DND-41 (cell line): ENCODE measurements at regions not wholly inside any gene's neighbourhood (a gene's known extent, or its start where the extent isn't known, plus 50 kb on each side); places are given as distances from the start of the nearest gene placed in this dataset.

Experiments used
- ATAC-seq: fragments of 200-7000 bp; cut with Tn5 transposase; 3 replicates; pipeline ENCODE4 v1.9.1; 2021; ENCODE audit warnings: low read depth; ENCODE audit not compliant: insufficient read depth
- DNase-seq: peaks from one replicate; pipeline ENCODE4 v3.0.0-alpha.2; 2020
- H2AFZ ChIP-seq: 2 replicates; pipeline ENCODE4 v1.6.0; 2012; ENCODE audit warnings: low read depth, low read length
- H3K27ac ChIP-seq: 2 replicates; pipeline ENCODE4 v1.5.1; 2012; ENCODE audit warnings: low read length, inconsistent platforms
- H3K27me3 ChIP-seq: fragments of 200-600 bp; sonication (generic); 2 replicates; pipeline ENCODE4 v1.6.0; 2012; ENCODE audit warnings: low read length, mild to moderate bottlenecking, inconsistent platforms; ENCODE audit not compliant: insufficient read depth, poor library complexity
- H3K36me3 ChIP-seq: 2 replicates; pipeline ENCODE4 v1.5.1; 2012; ENCODE audit warnings: low read length, inconsistent platforms; ENCODE audit not compliant: insufficient read depth
- H3K4me1 ChIP-seq: 2 replicates; pipeline ENCODE4 v1.5.1; 2012; ENCODE audit warnings: mild to moderate bottlenecking, low read length; ENCODE audit not compliant: insufficient read depth
- H3K4me2 ChIP-seq: 2 replicates; pipeline ENCODE4 v1.6.0; 2012; ENCODE audit warnings: mild to moderate bottlenecking, moderate library complexity, low read length, inconsistent platforms; ENCODE audit not compliant: insufficient read depth
- H3K4me3 ChIP-seq, 2 experiments: fragments of 200-600 bp in 1 of 2; shearing (Covaris generic) in 1 of 2; 2 replicates each; pipeline ENCODE4 v1.5.1; 2012 to 2016; ENCODE audit warnings: inconsistent platforms in 2 of 2, low read length in 2 of 2, mild to moderate bottlenecking in 2 of 2, low read depth in 1 of 2, moderate library complexity in 1 of 2
- H3K79me2 ChIP-seq: 2 replicates; pipeline ENCODE4 v1.6.0; 2012; ENCODE audit warnings: low read length, inconsistent platforms; ENCODE audit not compliant: insufficient read depth
- H3K9ac ChIP-seq: 2 replicates; pipeline ENCODE4 v1.6.0; 2012; ENCODE audit warnings: low read depth, mild to moderate bottlenecking, inconsistent platforms, low read length, moderate library complexity
- H3K9me3 ChIP-seq: 2 replicates; pipeline ENCODE4 v1.5.1; 2012; ENCODE audit warnings: low read length, moderate library complexity, mild to moderate bottlenecking, inconsistent platforms; ENCODE audit not compliant: insufficient read depth, severe bottlenecking
- H4K20me1 ChIP-seq: 2 replicates; pipeline ENCODE4 v1.6.0; 2012; ENCODE audit warnings: low read length; ENCODE audit not compliant: insufficient read depth
- EZH2 ChIP-seq: IDR thresholded peaks from 3 replicates; pipeline ENCODE4 v1.6.1; 2012; ENCODE audit warnings: borderline replicate concordance, low read depth, mild to moderate bottlenecking, moderate library complexity, low read length, inconsistent platforms; ENCODE audit not compliant: severe bottlenecking
- TF ChIP-seq, protein P1 (sequence below): IDR thresholded peaks from 2 replicates; pipeline ENCODE4 v1.5.1; 2012; ENCODE audit warnings: borderline replicate concordance, low read length, moderate library complexity, mild to moderate bottlenecking; ENCODE audit not compliant: poor library complexity, severe bottlenecking; ENCODE audit errors: extremely low read depth

DNA sequence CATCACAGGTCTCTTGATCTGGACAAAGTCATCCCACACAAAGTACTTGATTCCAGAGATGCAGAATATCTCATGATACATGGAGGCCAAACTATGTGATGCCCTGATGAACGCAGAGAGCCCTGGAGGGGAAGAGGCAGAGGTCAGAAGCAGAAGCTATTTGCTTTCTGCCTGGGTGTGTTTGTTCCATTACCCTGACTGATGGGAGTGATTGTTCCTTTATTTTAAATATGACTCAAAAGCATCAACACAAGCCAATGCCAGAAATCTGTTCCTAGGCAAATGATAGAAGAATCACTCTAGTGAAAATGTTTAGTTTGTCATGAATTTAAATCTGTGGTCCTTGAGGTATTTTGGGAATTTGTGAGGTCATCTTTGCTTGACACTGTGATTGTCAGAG lies 54.7 kb upstream of the GGTLC1 start:
- H2AFZ ChIP-seq, result no peak overlapping the region
- H3K9ac ChIP-seq, result no peak overlapping the region
- no peaks in the 10 kb centered on the region for H3K36me3 ChIP-seq
- no peaks in the 10 kb centered on the region for H3K9me3 ChIP-seq
- TF ChIP-seq, protein P1, sequence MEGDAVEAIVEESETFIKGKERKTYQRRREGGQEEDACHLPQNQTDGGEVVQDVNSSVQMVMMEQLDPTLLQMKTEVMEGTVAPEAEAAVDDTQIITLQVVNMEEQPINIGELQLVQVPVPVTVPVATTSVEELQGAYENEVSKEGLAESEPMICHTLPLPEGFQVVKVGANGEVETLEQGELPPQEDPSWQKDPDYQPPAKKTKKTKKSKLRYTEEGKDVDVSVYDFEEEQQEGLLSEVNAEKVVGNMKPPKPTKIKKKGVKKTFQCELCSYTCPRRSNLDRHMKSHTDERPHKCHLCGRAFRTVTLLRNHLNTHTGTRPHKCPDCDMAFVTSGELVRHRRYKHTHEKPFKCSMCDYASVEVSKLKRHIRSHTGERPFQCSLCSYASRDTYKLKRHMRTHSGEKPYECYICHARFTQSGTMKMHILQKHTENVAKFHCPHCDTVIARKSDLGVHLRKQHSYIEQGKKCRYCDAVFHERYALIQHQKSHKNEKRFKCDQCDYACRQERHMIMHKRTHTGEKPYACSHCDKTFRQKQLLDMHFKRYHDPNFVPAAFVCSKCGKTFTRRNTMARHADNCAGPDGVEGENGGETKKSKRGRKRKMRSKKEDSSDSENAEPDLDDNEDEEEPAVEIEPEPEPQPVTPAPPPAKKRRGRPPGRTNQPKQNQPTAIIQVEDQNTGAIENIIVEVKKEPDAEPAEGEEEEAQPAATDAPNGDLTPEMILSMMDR, result no peak
- no peak for TF ChIP-seq EZH2
- no peak for DNase-seq
- H3K4me2 ChIP-seq, result no peak overlapping the region
- no peaks in the 10 kb centered on the region for H4K20me1 ChIP-seq
- no peaks in the 10 kb centered on the region for H3K79me2 ChIP-seq
- ATAC-seq, result no peak
- H3K27me3 ChIP-seq, result no peaks in the 10 kb centered on the region
- H3K4me1 ChIP-seq, result peaks cover 28% of the 10 kb centered on the region
- H3K4me3 ChIP-seq, result no peak overlapping the region
- no peak overlapping the region for H3K27ac ChIP-seq

DNA sequence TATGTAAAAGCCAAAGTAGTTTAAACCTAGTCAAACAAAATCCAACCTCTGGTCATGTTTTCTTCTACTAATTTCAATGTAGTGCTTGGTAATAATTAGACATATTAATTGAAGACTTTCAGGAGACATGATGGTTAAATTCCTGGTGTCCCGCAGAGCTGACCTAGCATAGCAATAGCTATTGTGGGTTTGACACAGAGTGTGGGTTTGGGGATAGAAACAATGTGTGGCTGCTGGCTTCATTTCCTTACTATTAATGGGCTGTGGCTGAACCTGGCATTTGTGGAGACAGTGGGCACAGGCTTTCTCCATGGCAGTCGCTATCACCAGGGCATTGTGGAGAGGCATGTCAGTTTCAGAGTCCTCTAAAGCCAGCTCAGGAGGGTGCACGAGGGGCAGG lies 54.1 kb upstream of the GGTLC1 start:
- H3K36me3 ChIP-seq, result no peaks in the 10 kb centered on the region
- ATAC-seq, result no peak
- H3K27me3 ChIP-seq, result no peaks in the 10 kb centered on the region
- peaks cover 28% of the 10 kb centered on the region for H3K4me1 ChIP-seq
- H3K4me3 ChIP-seq, result no peak overlapping the region
- H3K79me2 ChIP-seq, result no peaks in the 10 kb centered on the region
- H3K9ac ChIP-seq, result no peak overlapping the region
- H3K9me3 ChIP-seq, result no peaks in the 10 kb centered on the region
- no peak overlapping the region for H3K4me2 ChIP-seq
- no peak for TF ChIP-seq EZH2
- TF ChIP-seq, protein P1, result no peak
- H4K20me1 ChIP-seq, result no peaks in the 10 kb centered on the region
- H3K27ac ChIP-seq, result no peak overlapping the region
- DNase-seq, result no peak
- no peak overlapping the region for H2AFZ ChIP-seq

DNA sequence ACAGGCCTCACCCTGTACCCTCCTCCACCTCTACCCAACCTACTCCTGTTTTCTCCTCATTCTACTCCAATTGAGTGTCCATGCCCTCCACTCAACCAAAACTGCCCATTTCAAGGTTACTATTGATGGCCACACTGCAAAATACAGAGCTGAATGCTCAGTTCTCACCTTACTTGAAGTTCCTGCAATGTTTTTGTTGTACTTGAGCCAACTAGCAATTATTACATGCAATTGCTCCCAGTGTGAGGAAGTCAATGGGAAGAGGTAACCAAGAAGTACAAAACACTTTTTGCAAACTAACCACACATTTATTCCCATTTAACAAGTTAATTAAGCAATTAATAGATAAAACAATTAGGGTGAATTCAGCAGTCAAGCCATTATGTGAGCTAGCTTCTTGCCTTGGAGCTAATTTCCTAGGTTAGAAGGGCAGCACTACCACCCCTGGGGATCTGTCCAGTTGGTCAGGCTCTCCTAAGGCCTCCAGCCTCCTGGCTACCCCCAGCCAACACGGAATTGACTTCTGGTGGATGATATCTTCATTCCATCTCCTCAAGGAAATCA lies 52.4 kb upstream of the GGTLC1 start:
- no peak overlapping the region for H3K9ac ChIP-seq
- no peak overlapping the region for H3K4me3 ChIP-seq
- no peaks in the 10 kb centered on the region for H4K20me1 ChIP-seq
- peaks cover 16% of the 10 kb centered on the region for H3K4me1 ChIP-seq
- DNase-seq, result no peak
- no peaks in the 10 kb centered on the region for H3K9me3 ChIP-seq
- no peaks in the 10 kb centered on the region for H3K79me2 ChIP-seq
- H3K36me3 ChIP-seq, result no peaks in the 10 kb centered on the region
- H3K27ac ChIP-seq, result no peak overlapping the region
- no peak overlapping the region; the same call in 1 of the 2 replicates for H2AFZ ChIP-seq
- ATAC-seq, result no peak
- no peak overlapping the region for H3K4me2 ChIP-seq
- no peaks in the 10 kb centered on the region for H3K27me3 ChIP-seq
- TF ChIP-seq, protein P1, result no peak
- no peak for TF ChIP-seq EZH2

DNA sequence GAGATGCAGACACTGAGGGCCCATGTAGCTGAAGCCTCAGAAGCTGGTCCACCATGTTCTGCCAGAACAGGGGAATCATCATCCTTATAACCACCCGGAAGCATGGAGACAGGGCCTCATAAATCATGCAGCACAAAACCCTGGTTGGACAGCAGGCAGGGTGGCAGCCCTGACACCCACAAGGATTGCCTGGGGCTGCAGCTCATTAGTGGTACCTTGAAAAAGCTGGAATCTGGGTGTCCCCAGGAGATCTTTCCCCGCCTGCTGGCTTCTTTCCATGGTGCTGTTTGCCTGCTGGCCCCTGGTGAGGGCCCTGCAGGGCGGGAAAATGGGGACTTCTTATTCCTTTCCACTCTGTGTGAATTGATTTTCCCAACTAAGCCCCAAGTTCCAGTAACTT lies 50.6 kb upstream of the GGTLC1 start:
- ATAC-seq, result no peak
- no peak for DNase-seq
- Histone ChIP-seq H2AFZ (no peak overlapping the region), H3K4me2 (no peak overlapping the region), H3K4me1 (no peaks in the 10 kb centered on the region), H3K36me3 (no peaks in the 10 kb centered on the region), H3K27me3 (no peaks in the 10 kb centered on the region), H3K4me3 (no peak overlapping the region), H3K79me2 (no peaks in the 10 kb centered on the region), H3K27ac (no peak overlapping the region), H3K9me3 (no peaks in the 10 kb centered on the region), H3K9ac (no peak overlapping the region), H4K20me1 (no peaks in the 10 kb centered on the region)
- TF ChIP-seq, protein P1, result no peak
- TF ChIP-seq EZH2, result no peak
